Lower leg skin (tissue), 4 donors: ENCODE measurements at regions not wholly inside any gene's neighbourhood (a gene's known extent, or its start where the extent isn't known, plus 50 kb on each side); places are given as distances from the start of the nearest gene placed in this dataset.

Source experiments
- DNase-seq, 2 donors: peaks; one replicate each; pipeline ENCODE4 v3.0.0-alpha.2; 2019; ENCODE audit warnings: low spot score in 2 of 2
- H3K4me3 ChIP-seq: fragments of 200-600 bp; sonication (generic); 2 replicates; pipeline ENCODE4 v1.5.1; 2017; ENCODE audit warnings: mild to moderate bottlenecking, low read depth; ENCODE audit not compliant: poor library complexity, severe bottlenecking
- POLR2A ChIP-seq, 2 donors: fragments of 450-650 bp; IDR thresholded peaks; one replicate each; pipeline ENCODE4 v1.6.1; 2016 to 2017; ENCODE audit warnings: antibody characterized with exemption in 2 of 2, mild to moderate bottlenecking in 1 of 2, moderate library complexity in 1 of 2
- WGBS, 2 donors: methylation state at CpG; one replicate each; pipeline ENCODE4 v1.1.5; 2018; 5-methylcytosine and 5-hydroxymethylcytosine counted together
- intact Hi-C: fragments of 100-400 bp; cut with DNase I; formaldehyde crosslinking; loops from one replicate; pipeline ENCODE4 v1.15.0; 2023; ENCODE audit warnings: low total_unique reads
- TF ChIP-seq, protein P1 (sequence below), 3 donors: fragments of 450-650 bp; IDR thresholded peaks; one replicate each; pipeline ENCODE4 v1.5.1; 2016; ENCODE audit warnings: antibody characterized with exemption in 3 of 3, mild to moderate bottlenecking in 3 of 3, moderate library complexity in 2 of 3

DNA sequence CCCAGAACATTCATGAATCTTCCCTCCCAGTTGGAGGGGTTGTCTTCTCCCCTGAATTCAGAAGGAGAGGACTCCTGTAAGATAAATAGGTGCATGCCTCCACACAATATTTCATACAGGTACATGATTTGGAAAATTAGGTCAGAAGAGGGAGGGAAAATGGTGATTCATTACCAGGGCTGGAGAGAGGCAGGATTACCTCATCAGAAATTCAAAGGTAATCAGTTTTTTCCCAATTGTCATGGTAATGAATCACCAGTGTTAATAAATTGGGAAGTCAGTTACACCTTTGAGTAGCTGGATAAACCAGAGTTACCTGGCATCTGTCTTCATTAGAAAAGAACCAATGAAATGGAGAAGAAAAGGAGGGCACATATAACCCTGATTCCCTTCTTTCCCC lies 128.5 kb downstream of the EN1 start:
- intact Hi-C loops: no loop called here
- TF ChIP-seq, protein P1, sequence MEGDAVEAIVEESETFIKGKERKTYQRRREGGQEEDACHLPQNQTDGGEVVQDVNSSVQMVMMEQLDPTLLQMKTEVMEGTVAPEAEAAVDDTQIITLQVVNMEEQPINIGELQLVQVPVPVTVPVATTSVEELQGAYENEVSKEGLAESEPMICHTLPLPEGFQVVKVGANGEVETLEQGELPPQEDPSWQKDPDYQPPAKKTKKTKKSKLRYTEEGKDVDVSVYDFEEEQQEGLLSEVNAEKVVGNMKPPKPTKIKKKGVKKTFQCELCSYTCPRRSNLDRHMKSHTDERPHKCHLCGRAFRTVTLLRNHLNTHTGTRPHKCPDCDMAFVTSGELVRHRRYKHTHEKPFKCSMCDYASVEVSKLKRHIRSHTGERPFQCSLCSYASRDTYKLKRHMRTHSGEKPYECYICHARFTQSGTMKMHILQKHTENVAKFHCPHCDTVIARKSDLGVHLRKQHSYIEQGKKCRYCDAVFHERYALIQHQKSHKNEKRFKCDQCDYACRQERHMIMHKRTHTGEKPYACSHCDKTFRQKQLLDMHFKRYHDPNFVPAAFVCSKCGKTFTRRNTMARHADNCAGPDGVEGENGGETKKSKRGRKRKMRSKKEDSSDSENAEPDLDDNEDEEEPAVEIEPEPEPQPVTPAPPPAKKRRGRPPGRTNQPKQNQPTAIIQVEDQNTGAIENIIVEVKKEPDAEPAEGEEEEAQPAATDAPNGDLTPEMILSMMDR (IDR thresholded peaks at IDR 0.05): no peak

DNA sequence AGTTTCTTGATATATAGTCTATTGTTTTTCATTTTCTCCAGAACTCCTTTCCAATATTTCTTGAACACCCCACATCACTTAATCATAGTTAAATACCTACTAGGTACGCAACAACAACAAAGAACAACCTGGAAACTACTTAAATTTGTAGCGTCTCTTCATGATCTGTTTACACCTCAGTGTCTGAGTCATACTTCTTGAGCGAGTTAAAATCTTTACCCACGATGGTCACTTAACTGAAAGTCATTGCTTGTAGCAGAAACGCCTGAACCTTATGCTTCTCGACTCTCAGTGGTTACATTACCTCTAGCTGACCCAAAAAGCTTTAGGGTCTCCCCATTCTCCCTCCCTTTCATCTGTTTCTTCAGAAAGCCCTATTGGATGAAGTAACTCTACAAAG lies 131.3 kb downstream of the EN1 start:
- intact Hi-C loops: no loop called here
- 94 to 95% methylated on average over 6 of the region's 6 CpGs for WGBS, 2 donors
- no peak for TF ChIP-seq POLR2A (IDR thresholded peaks at IDR 0.05)
- TF ChIP-seq, protein P1 (IDR thresholded peaks at IDR 0.05): no peak
- DNase-seq: no peak
- no peak overlapping the region for H3K4me3 ChIP-seq

More for the DNA sequence above, 128.5 kb downstream of the EN1 start:
- DNase-seq: no peak
- H3K4me3 ChIP-seq: no peak overlapping the region

DNA sequence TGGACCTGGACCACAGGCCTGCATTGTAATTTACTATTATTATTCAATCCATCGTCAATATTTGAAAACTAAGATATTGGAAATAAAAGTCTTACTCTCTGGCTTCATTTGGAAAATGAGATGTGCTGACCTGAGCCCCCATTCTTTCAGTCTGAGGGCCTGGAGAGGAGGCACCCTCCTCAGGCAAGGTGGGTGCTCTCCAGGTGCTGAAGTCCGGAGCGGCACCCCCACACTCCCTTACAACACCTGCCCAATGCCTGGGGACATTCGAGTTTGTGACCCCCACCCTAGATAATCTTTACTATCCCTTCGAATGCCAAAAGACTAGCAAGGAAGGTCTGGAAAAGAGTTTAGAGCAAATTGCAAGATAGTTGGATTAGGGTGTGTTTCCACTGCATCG lies 133.3 kb downstream of the EN1 start:
- DNase-seq: no peak
- H3K4me3 ChIP-seq: no peak overlapping the region
- intact Hi-C loops: no loop called here
- TF ChIP-seq, protein P1 (IDR thresholded peaks at IDR 0.05): no peak
- no peak for TF ChIP-seq POLR2A (IDR thresholded peaks at IDR 0.05)
- WGBS, 2 donors: 80 to 86% methylated on average over 6 of the region's 6 CpGs

DNA sequence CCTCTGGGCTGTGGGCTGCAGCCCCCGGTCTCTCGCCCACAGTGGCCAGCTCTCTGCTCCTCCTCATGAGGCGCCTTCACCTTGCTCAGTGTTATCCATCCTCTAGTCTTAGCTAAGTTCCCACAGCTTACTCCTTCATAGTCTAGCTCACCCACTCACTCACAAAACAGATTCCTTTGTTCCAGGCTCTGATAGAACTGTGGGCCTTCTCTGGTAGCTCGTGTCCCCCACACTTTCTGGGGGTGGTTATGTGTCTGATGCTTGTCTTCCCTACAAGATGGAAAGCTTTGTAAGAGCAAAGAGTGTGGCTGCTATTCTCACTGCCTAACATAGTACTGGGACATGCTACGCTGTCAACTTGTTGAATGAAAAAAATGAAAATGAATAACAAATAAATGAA lies 135.8 kb downstream of the EN1 start:
- 84 to 92% methylated on average over 5 of the region's 5 CpGs for WGBS, 2 donors
- TF ChIP-seq POLR2A (IDR thresholded peaks at IDR 0.05): no peak
- TF ChIP-seq, protein P1 (IDR thresholded peaks at IDR 0.05): no peak
- no peak overlapping the region for H3K4me3 ChIP-seq
- no peak for DNase-seq
- intact Hi-C loops: no loop called here

DNA sequence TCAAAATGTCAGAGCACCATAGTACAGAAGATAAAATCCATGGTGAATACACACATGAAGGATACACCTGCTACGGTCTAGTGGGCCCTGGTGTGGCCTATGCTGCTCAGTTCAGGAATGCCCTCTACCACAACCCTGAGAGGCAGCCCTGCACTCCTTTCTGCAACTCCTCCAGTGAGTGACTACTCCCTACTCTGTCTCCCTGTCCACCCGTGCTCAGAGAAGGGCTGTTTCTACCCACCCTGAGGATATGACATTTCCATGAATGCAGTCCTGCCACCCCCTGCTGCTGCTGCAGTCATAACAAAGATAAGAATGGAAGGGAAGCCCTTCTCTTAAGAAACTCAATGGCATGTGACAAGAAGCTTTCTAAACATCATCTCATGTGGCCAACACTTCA lies 137.0 kb downstream of the EN1 start:
- 73 to 75% methylated on average over 2 of the region's 2 CpGs for WGBS, 2 donors
- TF ChIP-seq, protein P1 (IDR thresholded peaks at IDR 0.05): no peak
- TF ChIP-seq POLR2A (IDR thresholded peaks at IDR 0.05): no peak
- no peak for DNase-seq
- intact Hi-C loops: no loop called here
- H3K4me3 ChIP-seq: no peak overlapping the region

DNA sequence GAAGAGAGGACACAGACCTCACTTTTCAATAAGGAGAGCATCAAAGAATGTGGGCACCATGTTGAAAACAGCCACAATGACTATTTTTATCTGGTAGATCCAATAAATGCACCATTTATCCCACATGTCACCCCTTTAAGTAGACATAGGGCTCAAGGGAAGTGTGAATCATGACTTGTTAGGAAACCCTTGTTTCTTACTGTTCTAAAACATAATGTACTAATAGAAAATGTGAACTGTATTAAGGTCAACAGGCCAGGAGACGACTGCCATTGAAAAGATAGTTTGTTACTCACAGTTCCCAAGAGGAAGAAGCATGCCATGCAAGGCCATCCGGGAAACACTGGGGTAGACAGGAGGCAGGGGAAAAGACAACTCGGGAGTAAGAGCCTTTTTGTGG lies 137.7 kb downstream of the EN1 start:
- intact Hi-C loops: no loop called here
- no peak for DNase-seq
- no peak overlapping the region for H3K4me3 ChIP-seq
- 74 to 79% methylated on average over 3 of the region's 3 CpGs for WGBS, 2 donors
- TF ChIP-seq, protein P1 (IDR thresholded peaks at IDR 0.05): no peak
